Lower leg skin (tissue), 3 donors: ENCODE measurements at regions not wholly inside any gene's neighbourhood (a gene's known extent, or its start where the extent isn't known, plus 50 kb on each side); places are given as distances from the start of the nearest gene placed in this dataset.

Source experiments
- POLR2A ChIP-seq, 2 donors: fragments of 450-650 bp; IDR thresholded peaks; one replicate each; pipeline ENCODE4 v1.6.1; 2016 to 2017; ENCODE audit warnings: antibody characterized with exemption in 2 of 2, mild to moderate bottlenecking in 1 of 2, moderate library complexity in 1 of 2
- TF ChIP-seq, protein P1 (sequence below), 3 donors: fragments of 450-650 bp; IDR thresholded peaks; one replicate each; pipeline ENCODE4 v1.5.1; 2016; ENCODE audit warnings: antibody characterized with exemption in 3 of 3, mild to moderate bottlenecking in 3 of 3, moderate library complexity in 2 of 3

DNA sequence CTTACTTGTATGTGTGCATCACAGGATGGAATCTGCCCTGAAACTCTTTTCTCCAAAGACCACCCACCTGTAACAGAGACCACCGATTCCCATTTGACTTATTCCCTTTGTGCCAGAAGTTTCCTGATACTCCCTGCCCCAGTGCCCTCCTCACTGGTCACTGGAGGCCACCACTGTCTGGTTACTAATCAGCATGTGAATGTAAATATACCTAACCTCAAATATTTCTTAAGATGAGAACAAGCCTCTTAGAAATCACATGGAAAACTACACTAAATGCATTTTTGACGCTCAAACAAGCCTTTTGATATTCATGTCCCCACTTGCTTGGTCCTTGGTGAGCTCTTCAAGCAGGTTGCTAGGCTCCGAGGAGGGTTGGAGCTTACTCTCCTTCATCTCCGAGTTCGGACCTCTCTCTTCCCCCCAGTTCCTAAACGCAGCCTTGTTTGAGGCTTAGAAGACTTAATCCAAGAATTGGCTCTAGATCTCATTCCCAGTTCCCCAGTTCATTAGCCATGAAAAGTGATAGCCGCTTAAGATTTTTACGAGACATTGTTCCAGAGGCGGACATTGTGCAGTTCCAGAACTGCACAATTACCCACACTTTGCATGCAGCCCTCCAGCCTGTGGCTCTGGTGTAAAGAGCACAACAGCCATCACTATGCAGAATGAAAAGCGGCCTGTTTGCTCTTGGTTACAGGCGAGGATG is 579.2 kb upstream of the PSMD7 start:
- TF ChIP-seq, protein P1, sequence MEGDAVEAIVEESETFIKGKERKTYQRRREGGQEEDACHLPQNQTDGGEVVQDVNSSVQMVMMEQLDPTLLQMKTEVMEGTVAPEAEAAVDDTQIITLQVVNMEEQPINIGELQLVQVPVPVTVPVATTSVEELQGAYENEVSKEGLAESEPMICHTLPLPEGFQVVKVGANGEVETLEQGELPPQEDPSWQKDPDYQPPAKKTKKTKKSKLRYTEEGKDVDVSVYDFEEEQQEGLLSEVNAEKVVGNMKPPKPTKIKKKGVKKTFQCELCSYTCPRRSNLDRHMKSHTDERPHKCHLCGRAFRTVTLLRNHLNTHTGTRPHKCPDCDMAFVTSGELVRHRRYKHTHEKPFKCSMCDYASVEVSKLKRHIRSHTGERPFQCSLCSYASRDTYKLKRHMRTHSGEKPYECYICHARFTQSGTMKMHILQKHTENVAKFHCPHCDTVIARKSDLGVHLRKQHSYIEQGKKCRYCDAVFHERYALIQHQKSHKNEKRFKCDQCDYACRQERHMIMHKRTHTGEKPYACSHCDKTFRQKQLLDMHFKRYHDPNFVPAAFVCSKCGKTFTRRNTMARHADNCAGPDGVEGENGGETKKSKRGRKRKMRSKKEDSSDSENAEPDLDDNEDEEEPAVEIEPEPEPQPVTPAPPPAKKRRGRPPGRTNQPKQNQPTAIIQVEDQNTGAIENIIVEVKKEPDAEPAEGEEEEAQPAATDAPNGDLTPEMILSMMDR (IDR thresholded peaks at IDR 0.05), result no peak
- TF ChIP-seq POLR2A (IDR thresholded peaks at IDR 0.05), result no peak
